H9 (cell line): ENCODE measurements at regions not wholly inside any gene's neighbourhood (a gene's known extent, or its start where the extent isn't known, plus 50 kb on each side); places are given as distances from the start of the nearest gene placed in this dataset.

Experiments
- DNase-seq: peaks from one replicate; pipeline ENCODE4 v3.0.0-alpha.2; 2017
- H2AFZ ChIP-seq: one replicate; pipeline ENCODE4 v1.6.1; 2013; ENCODE audit warnings: mild to moderate bottlenecking, low read length, control low read depth, moderate library complexity
- H2AK5ac ChIP-seq: 2 replicates; pipeline ENCODE4 v1.6.1; 2013; ENCODE audit warnings: low read length, control low read depth, mixed read lengths; ENCODE audit not compliant: insufficient read length
- H2BK120ac ChIP-seq: one replicate; pipeline ENCODE4 v1.6.1; 2013; ENCODE audit warnings: low read depth, mild to moderate bottlenecking, low read length, control low read depth, inconsistent platforms; ENCODE audit not compliant: poor library complexity, severe bottlenecking
- H2BK12ac ChIP-seq: 2 replicates; pipeline ENCODE4 v1.6.1; 2013; ENCODE audit warnings: low read length, control low read depth, mixed read lengths, low read depth; ENCODE audit not compliant: insufficient read length
- H2BK15ac ChIP-seq: 2 replicates; pipeline ENCODE4 v1.6.1; 2013; ENCODE audit warnings: low read depth, low read length, control low read depth
- H2BK20ac ChIP-seq: one replicate; pipeline ENCODE4 v1.6.1; 2013; ENCODE audit warnings: low read depth, mild to moderate bottlenecking, low read length, control low read depth, inconsistent platforms; ENCODE audit not compliant: poor library complexity, severe bottlenecking
- H2BK5ac ChIP-seq: 2 replicates; pipeline ENCODE4 v1.6.1; 2013; ENCODE audit warnings: low read length, control low read depth, mixed read lengths; ENCODE audit not compliant: insufficient read length
- H3K14ac ChIP-seq: 2 replicates; pipeline ENCODE4 v1.6.1; 2013; ENCODE audit warnings: low read length, control low read depth; ENCODE audit not compliant: insufficient read depth
- H3K18ac ChIP-seq: 2 replicates; pipeline ENCODE4 v1.6.1; 2013; ENCODE audit warnings: low read depth, mild to moderate bottlenecking, mixed read lengths, low read length, control low read depth; ENCODE audit not compliant: insufficient read length
- H3K23ac ChIP-seq: 2 replicates; pipeline ENCODE4 v1.6.1; 2013; ENCODE audit warnings: low read length, control low read depth, mixed read lengths, low read depth; ENCODE audit not compliant: insufficient read length
- H3K23me2 ChIP-seq: 2 replicates; pipeline ENCODE4 v1.6.1; 2013; ENCODE audit warnings: low read depth, mild to moderate bottlenecking, mixed read lengths, low read length, control low read depth; ENCODE audit not compliant: insufficient read length, poor library complexity, severe bottlenecking
- H3K27ac ChIP-seq: 2 replicates; pipeline ENCODE4 v1.5.1; 2013; ENCODE audit warnings: low read length, control low read depth, mixed read lengths, low read depth; ENCODE audit not compliant: insufficient read length
- H3K27me3 ChIP-seq: 2 replicates; pipeline ENCODE4 v1.6.1; 2013; ENCODE audit warnings: low read length, control low read depth, inconsistent platforms; ENCODE audit not compliant: insufficient read depth
- H3K4ac ChIP-seq: 2 replicates; pipeline ENCODE4 v1.6.1; 2013; ENCODE audit warnings: low read depth, mild to moderate bottlenecking, control low read depth, inconsistent platforms, low read length, moderate library complexity
- H3K4me1 ChIP-seq: 2 replicates; pipeline ENCODE4 v1.6.1; 2013; ENCODE audit warnings: low read length, control low read depth, inconsistent platforms; ENCODE audit not compliant: insufficient read depth
- H3K4me2 ChIP-seq: 2 replicates; pipeline ENCODE4 v1.6.1; 2013; ENCODE audit warnings: low read length, control low read depth, mixed read lengths; ENCODE audit not compliant: insufficient read length, insufficient read depth
- H3K56ac ChIP-seq: 2 replicates; pipeline ENCODE4 v1.6.1; 2013; ENCODE audit warnings: low read depth, mild to moderate bottlenecking, mixed read lengths, low read length, control low read depth; ENCODE audit not compliant: insufficient read length
- H3K79me1 ChIP-seq: 2 replicates; pipeline ENCODE4 v1.6.1; 2013; ENCODE audit warnings: low read depth, mild to moderate bottlenecking, moderate library complexity, low read length, control low read depth, inconsistent platforms; ENCODE audit not compliant: insufficient read depth, poor library complexity, severe bottlenecking
- H3K79me2 ChIP-seq: 2 replicates; pipeline ENCODE4 v1.6.1; 2013; ENCODE audit warnings: low read length, control low read depth, inconsistent platforms; ENCODE audit not compliant: insufficient read depth
- H3K9ac ChIP-seq: 2 replicates; pipeline ENCODE4 v1.6.1; 2013; ENCODE audit warnings: low read length, control low read depth, mixed read lengths; ENCODE audit not compliant: insufficient read length; ENCODE audit errors: extremely low read depth
- H3K9me3 ChIP-seq: one replicate; pipeline ENCODE4 v1.6.1; 2013; ENCODE audit warnings: low read depth, low read length, inconsistent platforms; ENCODE audit not compliant: control insufficient read depth
- H3T11ph ChIP-seq: one replicate; pipeline ENCODE4 v1.6.1; 2013; ENCODE audit warnings: mild to moderate bottlenecking, low read length, control low read depth, inconsistent platforms
- H4K20me1 ChIP-seq: one replicate; pipeline ENCODE4 v1.6.1; 2013; ENCODE audit not compliant: control insufficient read depth, insufficient read length, insufficient read depth
- H4K5ac ChIP-seq: 2 replicates; pipeline ENCODE4 v1.6.1; 2013; ENCODE audit warnings: low read depth, mild to moderate bottlenecking, mixed read lengths, low read length, control low read depth; ENCODE audit not compliant: insufficient read length
- H4K8ac ChIP-seq: replicated peaks from 2 replicates; pipeline ENCODE4 v1.6.1; 2013; ENCODE audit warnings: low read length, control low read depth, mixed read lengths, low read depth; ENCODE audit not compliant: insufficient read length
- H4K91ac ChIP-seq: 2 replicates; pipeline ENCODE4 v1.6.1; 2013; ENCODE audit warnings: low read depth, mild to moderate bottlenecking, moderate library complexity, mixed read lengths, low read length, control low read depth; ENCODE audit not compliant: insufficient read length
- H3K27ac Mint-ChIP-seq, 3 experiments: 2 replicates in 2 of 3; 3 replicates in 1 of 3; pipeline ENCODE4 v1.8.0; 2020 to 2021; ENCODE audit warnings: mixed read lengths in 3 of 3, mild to moderate bottlenecking in 1 of 3, moderate library complexity in 1 of 3
- H3K27me3 Mint-ChIP-seq: 2 replicates; pipeline ENCODE4 v1.8.0; 2021; ENCODE audit warnings: low read depth, mild to moderate bottlenecking, moderate library complexity, mixed read lengths
- H3K36me3 Mint-ChIP-seq, 3 experiments: 2 replicates in 2 of 3; 3 replicates in 1 of 3; pipeline ENCODE4 v1.8.0; 2020 to 2021; ENCODE audit warnings: low read depth in 3 of 3, mixed read lengths in 3 of 3; ENCODE audit not compliant: insufficient read depth in 1 of 3
- H3K4me1 Mint-ChIP-seq, 2 experiments: 2 replicates each; pipeline ENCODE4 v1.8.0; 2020; ENCODE audit warnings: mixed read lengths in 2 of 2
- H3K4me3 Mint-ChIP-seq, 2 experiments: 2 replicates in 1 of 2; 3 replicates in 1 of 2; pipeline ENCODE4 v1.8.0; 2020 to 2021; ENCODE audit warnings: mild to moderate bottlenecking in 2 of 2, mixed read lengths in 2 of 2, moderate library complexity in 1 of 2
- H3K9me3 Mint-ChIP-seq, 2 experiments: 2 replicates in 1 of 2; 3 replicates in 1 of 2; pipeline ENCODE4 v1.8.0; 2020; ENCODE audit warnings: mild to moderate bottlenecking in 2 of 2, mixed read lengths in 2 of 2, moderate library complexity in 1 of 2
- CTCF ChIP-seq: fragments of 200-600 bp; sonication (generic); conservative IDR thresholded peaks from 3 replicates; pipeline ENCODE4 v1.8.0; 2021; ENCODE audit warnings: antibody characterized with exemption, mild to moderate bottlenecking
- WGBS: extraction: QIAGEN DNeasy Blood & Tissue Kit; methylation state at CpG from one replicate; pipeline ENCODE4 v1.1.7; 2013; ENCODE audit warnings: missing lambda C conversion rate, low lambda C conversion rate, mixed read lengths; ENCODE audit not compliant: insufficient read length; ENCODE audit errors: extremely low coverage; 5-methylcytosine and 5-hydroxymethylcytosine counted together

DNA sequence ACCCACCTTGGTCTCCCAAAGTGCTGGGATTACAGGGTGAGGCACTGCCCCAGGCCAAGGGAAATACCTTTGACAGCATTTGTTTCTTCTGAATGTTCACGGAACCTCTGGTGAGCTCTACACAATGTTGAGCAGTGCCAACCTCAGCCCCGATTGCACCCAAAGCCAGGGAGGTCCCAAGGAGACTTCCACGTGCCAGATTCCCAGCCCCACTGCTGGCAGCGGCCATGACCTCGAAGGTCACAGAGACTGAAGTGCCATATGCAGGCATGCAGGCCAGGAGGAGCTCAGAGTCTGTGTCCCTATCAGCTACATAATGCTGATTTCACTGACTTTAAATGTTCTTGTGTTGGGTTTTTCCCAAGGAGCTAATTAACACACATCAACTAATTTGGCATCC is 226.4 kb upstream of the FOXF1 start:
- H3K18ac ChIP-seq = no peak overlapping the region
- H3K14ac ChIP-seq = no peak overlapping the region
- H3K23me2 ChIP-seq = peaks cover 17% of the 10 kb centered on the region
- no peak overlapping the region for H3K27ac ChIP-seq
- no peak overlapping the region for H3K9ac ChIP-seq
- no peak overlapping the region for H2BK5ac ChIP-seq
- no CpG with 5 or more reads among the region's 5 CpGs for WGBS
- Mint-ChIP-seq H3K27me3 (peaks cover 80% of the 10 kb centered on the region), H3K9me3 (no peaks in the 10 kb centered on the region; a peak in 2 of 5 replicates), H3K4me3 (no peak overlapping the region), H3K4me1 (peaks cover 63 to 65% of the 10 kb centered on the region in 2 experiments), H3K27ac (no peak overlapping the region), H3K36me3 (no peaks in the 10 kb centered on the region)
- no peak overlapping the region for H4K91ac ChIP-seq
- H4K20me1 ChIP-seq = no peaks in the 10 kb centered on the region
- no peak overlapping the region for H2BK120ac ChIP-seq
- H2BK15ac ChIP-seq = no peak overlapping the region
- no peak overlapping the region for H3K4ac ChIP-seq
- no peak overlapping the region for H4K5ac ChIP-seq
- no peaks in the 10 kb centered on the region for H3K9me3 ChIP-seq
- H2AK5ac ChIP-seq = no peak overlapping the region
- H2AFZ ChIP-seq = no peak overlapping the region
- no peak overlapping the region for H3T11ph ChIP-seq
- peaks cover 34% of the 10 kb centered on the region for H3K27me3 ChIP-seq
- no peak for TF ChIP-seq CTCF
- H3K4me2 ChIP-seq = no peak overlapping the region
- H2BK20ac ChIP-seq = no peak overlapping the region
- DNase-seq = no peak
- no peak overlapping the region for H2BK12ac ChIP-seq
- H3K79me1 ChIP-seq = no peaks in the 10 kb centered on the region
- peaks cover 2% of the 10 kb centered on the region; the same call in 1 of the 2 replicates for H3K4me1 ChIP-seq
- H3K23ac ChIP-seq = no peak overlapping the region
- H3K56ac ChIP-seq = no peak overlapping the region
- H4K8ac ChIP-seq = no peak overlapping the region
- no peaks in the 10 kb centered on the region for H3K79me2 ChIP-seq
